Thoracic aorta (tissue), 2 donors: ENCODE measurements at regions not wholly inside any gene's neighbourhood (a gene's known extent, or its start where the extent isn't known, plus 50 kb on each side); places are given as distances from the start of the nearest gene placed in this dataset.

Experiments
- ATAC-seq: fragments of 150-250 bp; one replicate; pipeline ENCODE4 v1.8.0; 2017; ENCODE audit warnings: low read depth; ENCODE audit not compliant: insufficient number of reproducible peaks, low FRiP score
- DNase-seq: peaks from one replicate; pipeline ENCODE4 v3.0.0-alpha.2; 2020; ENCODE audit warnings: low spot score
- H3K27ac ChIP-seq, 2 donors: fragments of 200-600 bp; sonication (generic); 1 replicate in 1 of 2; 2 replicates in 1 of 2; pipeline ENCODE4 v1.5.1; 2016; ENCODE audit warnings: mild to moderate bottlenecking in 2 of 2, moderate library complexity in 2 of 2
- H3K27me3 ChIP-seq: fragments of 200-600 bp; sonication (generic); replicated peaks from 2 replicates; pipeline ENCODE4 v1.6.0; 2016; ENCODE audit warnings: mild to moderate bottlenecking; ENCODE audit not compliant: insufficient read depth
- H3K36me3 ChIP-seq: fragments of 200-600 bp; sonication (generic); one replicate; pipeline ENCODE4 v1.5.1; 2016
- H3K4me1 ChIP-seq, 2 donors: fragments of 200-600 bp; sonication (generic); 1 replicate in 1 of 2; 2 replicates in 1 of 2; pipeline versions ENCODE4 v1.5.1 to v1.6.0; 2016; ENCODE audit warnings: low read depth in 2 of 2, mild to moderate bottlenecking in 1 of 2; ENCODE audit not compliant: control insufficient read depth in 1 of 2
- H3K4me3 ChIP-seq: fragments of 200-600 bp; sonication (generic); 2 replicates; pipeline ENCODE4 v1.5.1; 2016; ENCODE audit warnings: mild to moderate bottlenecking
- H3K9me3 ChIP-seq: fragments of 200-600 bp; sonication (generic); 2 replicates; pipeline ENCODE4 v1.5.1; 2016
- CTCF ChIP-seq: fragments of 200-600 bp; sonication (generic); IDR thresholded peaks from one replicate; pipeline ENCODE4 v1.5.1; 2019; ENCODE audit warnings: antibody characterized with exemption

GRCh38 chr6:80720824-80721223 lies 614.4 kb downstream of the BCKDHB start:
- Histone ChIP-seq H3K4me3 (no peak overlapping the region), H3K27me3 (no peaks in the 10 kb centered on the region), H3K9me3 (no peaks in the 10 kb centered on the region), H3K27ac (no peak overlapping the region), H3K36me3 (no peaks in the 10 kb centered on the region), H3K4me1 (peaks cover 0 to 4% of the 10 kb centered on the region in 2 donors)
- ATAC-seq (no peak), DNase-seq (no peak)
- TF ChIP-seq CTCF: no peak

- no peak for TF ChIP-seq CTCF
- no peaks in the 10 kb centered on the region for H3K9me3 ChIP-seq
- ATAC-seq (no peak), DNase-seq (no peak)
- H3K27me3 ChIP-seq: no peaks in the 10 kb centered on the region
- no peaks in the 10 kb centered on the region for H3K4me1 ChIP-seq
- no peaks in the 10 kb centered on the region for H3K36me3 ChIP-seq
- H3K27ac ChIP-seq: no peak overlapping the region
- no peak overlapping the region for H3K4me3 ChIP-seq
Observed at GRCh38 chr6:80714513-80714912, 608.0 kb downstream of the BCKDHB start.

- no peak for DNase-seq
- Histone ChIP-seq H3K36me3 (no peaks in the 10 kb centered on the region), H3K4me1 (no peaks in the 10 kb centered on the region), H3K27ac (no peak overlapping the region), H3K4me3 (no peak overlapping the region), H3K27me3 (no peaks in the 10 kb centered on the region), H3K9me3 (no peaks in the 10 kb centered on the region)
- no peak for ATAC-seq
- no peak for TF ChIP-seq CTCF
Observed at GRCh38 chr6:80698459-80698858, 592.0 kb downstream of the BCKDHB start.

- no peak overlapping the region for H3K4me3 ChIP-seq
- no peak overlapping the region for H3K27ac ChIP-seq
- no peak for TF ChIP-seq CTCF
- ATAC-seq (no peak), DNase-seq (no peak)
- no peaks in the 10 kb centered on the region for H3K9me3 ChIP-seq
- H3K27me3 ChIP-seq: no peaks in the 10 kb centered on the region
- no peaks in the 10 kb centered on the region for H3K36me3 ChIP-seq
- no peaks in the 10 kb centered on the region for H3K4me1 ChIP-seq
Observed at GRCh38 chr6:80696268-80696667, 589.8 kb downstream of the BCKDHB start.

GRCh38 chr6:80690551-80691131 lies 584.2 kb downstream of the BCKDHB start:
- Histone ChIP-seq H3K9me3 (peaks cover 6% of the 10 kb centered on the region), H3K27me3 (no peaks in the 10 kb centered on the region), H3K36me3 (no peaks in the 10 kb centered on the region), H3K4me3 (no peak overlapping the region), H3K4me1 (peaks cover 0 to 11% of the 10 kb centered on the region in 2 donors), H3K27ac (no peak overlapping the region)
- DNase-seq (no peak), ATAC-seq (no peak)
- TF ChIP-seq CTCF: no peak
